CD14-positive monocyte (primary cell): ENCODE measurements at regions not wholly inside any gene's neighbourhood (a gene's known extent, or its start where the extent isn't known, plus 50 kb on each side); places are given as distances from the start of the nearest gene placed in this dataset.
A peak's percentile ranks its signal among the peaks of the same experiment; 100 is the strongest.

Experiments used
- DNase-seq, 3 donors: peaks; one replicate each; pipeline ENCODE4 v3.0.0-alpha.2; 2011 to 2022
- H2AFZ ChIP-seq: 2 replicates; pipeline ENCODE4 v1.6.0; 2012; ENCODE audit warnings: mild to moderate bottlenecking, low read depth, low read length, inconsistent platforms; ENCODE audit not compliant: insufficient read depth, poor library complexity, severe bottlenecking
- H3K27ac ChIP-seq, 2 donors: 1 replicate in 1 of 2; 2 replicates in 1 of 2; pipeline ENCODE4 v1.5.1; 2012 to 2013; ENCODE audit warnings: low read length in 2 of 2, control low read depth in 1 of 2, inconsistent platforms in 1 of 2, low read depth in 1 of 2, mild to moderate bottlenecking in 1 of 2
- H3K27me3 ChIP-seq, 2 donors: one replicate each; pipeline versions ENCODE4 v1.6.0 to v1.6.1; 2011 to 2013; ENCODE audit warnings: low read length in 2 of 2; ENCODE audit not compliant: control insufficient read depth in 2 of 2, insufficient read depth in 2 of 2
- H3K36me3 ChIP-seq, 2 donors: replicated peaks in 1 of 2; 1 replicate in 1 of 2; 2 replicates in 1 of 2; pipeline versions ENCODE4 v1.5.1 to v1.6.1; 2012 to 2013; ENCODE audit warnings: low read length in 2 of 2, control low read depth in 1 of 2, inconsistent platforms in 1 of 2, mild to moderate bottlenecking in 1 of 2; ENCODE audit not compliant: insufficient read depth in 2 of 2, control insufficient read depth in 1 of 2
- H3K4me1 ChIP-seq, 2 donors: 1 replicate in 1 of 2; 2 replicates in 1 of 2; pipeline versions ENCODE4 v1.5.1 to v1.6.1; 2012 to 2013; ENCODE audit warnings: low read length in 2 of 2, control low read depth in 1 of 2, inconsistent platforms in 1 of 2, mild to moderate bottlenecking in 1 of 2, moderate library complexity in 1 of 2; ENCODE audit not compliant: insufficient read depth in 2 of 2, control insufficient read depth in 1 of 2
- H3K4me2 ChIP-seq: replicated peaks from 2 replicates; pipeline ENCODE3; 2012; ENCODE audit warnings: low read length, moderate library complexity, mild to moderate bottlenecking; ENCODE audit not compliant: poor library complexity, severe bottlenecking; ENCODE audit errors: extremely low read depth
- H3K4me3 ChIP-seq, 3 experiments: fragments of 200-600 bp in 1 of 3; sonication (generic) in 1 of 3; replicated peaks in 1 of 3; 1 replicate in 2 of 3; 2 replicates in 1 of 3; pipeline ENCODE4 v1.5.1; 2011 to 2013; ENCODE audit warnings: low read length in 3 of 3, mild to moderate bottlenecking in 3 of 3, control low read depth in 2 of 3, low read depth in 2 of 3, inconsistent platforms in 1 of 3, moderate library complexity in 1 of 3
- H3K79me2 ChIP-seq: 2 replicates; pipeline ENCODE4 v1.6.0; 2012; ENCODE audit warnings: mild to moderate bottlenecking, control low read depth, inconsistent platforms, low read length, moderate library complexity; ENCODE audit not compliant: insufficient read depth
- H3K9ac ChIP-seq: 2 replicates; pipeline ENCODE4 v1.6.0; 2017; ENCODE audit warnings: low read length, mild to moderate bottlenecking; ENCODE audit not compliant: insufficient read depth, poor library complexity, severe bottlenecking
- H3K9me3 ChIP-seq, 2 donors: replicated peaks in 1 of 2; 1 replicate in 1 of 2; 2 replicates in 1 of 2; pipeline versions ENCODE4 v1.5.1 to v1.6.1; 2012 to 2013; ENCODE audit warnings: low read length in 2 of 2, control low read depth in 1 of 2; ENCODE audit not compliant: control insufficient read depth in 1 of 2, insufficient read depth in 1 of 2
- H4K20me1 ChIP-seq: 2 replicates; pipeline ENCODE4 v1.6.0; 2012; ENCODE audit warnings: mild to moderate bottlenecking, low read length, control low read depth, moderate library complexity; ENCODE audit not compliant: insufficient read depth
- H3K27ac Mint-ChIP-seq, 7 donors: one replicate each; pipeline ENCODE4 v1.8.0; 2020; ENCODE audit warnings: mild to moderate bottlenecking in 7 of 7, mixed read lengths in 7 of 7, moderate library complexity in 6 of 7, inconsistent platforms in 2 of 7
- H3K27me3 Mint-ChIP-seq, 3 donors: one replicate each; pipeline ENCODE4 v1.8.0; 2021 to 2022; ENCODE audit warnings: low read depth in 3 of 3, mild to moderate bottlenecking in 3 of 3, mixed read lengths in 3 of 3, moderate library complexity in 3 of 3, inconsistent platforms in 1 of 3
- H3K36me3 Mint-ChIP-seq, 2 donors: one replicate each; pipeline ENCODE4 v1.8.0; 2020; ENCODE audit warnings: mixed read lengths in 2 of 2, inconsistent platforms in 1 of 2, mild to moderate bottlenecking in 1 of 2
- H3K4me1 Mint-ChIP-seq: one replicate; pipeline ENCODE4 v1.8.0; 2020; ENCODE audit warnings: mild to moderate bottlenecking, mixed read lengths
- H3K4me3 Mint-ChIP-seq, 2 donors: one replicate each; pipeline ENCODE4 v1.8.0; 2020; ENCODE audit warnings: mild to moderate bottlenecking in 2 of 2, mixed read lengths in 2 of 2, moderate library complexity in 1 of 2
- H3K9me3 Mint-ChIP-seq, 7 donors: one replicate each; pipeline ENCODE4 v1.8.0; 2020 to 2022; ENCODE audit warnings: mixed read lengths in 7 of 7, mild to moderate bottlenecking in 6 of 7, moderate library complexity in 6 of 7, inconsistent platforms in 2 of 7
- CTCF ChIP-seq: fragments of 200-600 bp; IDR thresholded peaks from one replicate; pipeline ENCODE4 v1.8.0; 2022; ENCODE audit warnings: antibody characterized with exemption, mild to moderate bottlenecking
- WGBS: methylation state at CpG from one replicate; pipeline ENCODE4 v1.1.5; 2013; ENCODE audit warnings: missing lambda C conversion rate; ENCODE audit not compliant: insufficient coverage; 5-methylcytosine and 5-hydroxymethylcytosine counted together
- intact Hi-C, 2 donors: fragments of 100-400 bp; cut with micrococcal nuclease; formaldehyde crosslinking; loops; one replicate each; pipeline versions ENCODE4 v1.15.0 to v1.15.1; 2023

- Histone ChIP-seq H2AFZ (no peak overlapping the region), H3K4me1 (peaks cover 15% of the 10 kb centered on the region in 2 donors), H3K9me3 (no peaks in the 10 kb centered on the region), H3K9ac (no peak overlapping the region), H4K20me1 (no peaks in the 10 kb centered on the region), H3K4me3 (no peak overlapping the region), H3K36me3 (no peaks in the 10 kb centered on the region), H3K27me3 (no peaks in the 10 kb centered on the region), H3K27ac (no peak overlapping the region), H3K4me2 (no peak overlapping the region), H3K79me2 (no peaks in the 10 kb centered on the region)
- peaks cover 23% of the 10 kb centered on the region for H3K4me1 Mint-ChIP-seq
- peaks cover 0 to 5% (median 5%) of the 10 kb centered on the region in 3 donors for H3K27me3 Mint-ChIP-seq
- WGBS, result 100% methylated on average over 1 of the region's 5 CpGs
- no peak for TF ChIP-seq CTCF
- peaks cover 0 to 1% (median 0%) of the 10 kb centered on the region in 7 donors for H3K9me3 Mint-ChIP-seq
- intact Hi-C loops, result no loop called here
- H3K36me3 Mint-ChIP-seq, result peaks cover 0 to 3% of the 10 kb centered on the region in 2 donors
- peak overlapping the region in 1 of 7 donors; percentile 42 for H3K27ac Mint-ChIP-seq
- no peak overlapping the region for H3K4me3 Mint-ChIP-seq
- DNase-seq, result no peak
Observed at GRCh38 chr12:9329019-9329418, 120.8 kb upstream of the PZP start.

GRCh38 chr12:9328065-9328464 is 119.9 kb upstream of the PZP start:
- no peak overlapping the region for H3K4me3 Mint-ChIP-seq
- no peak overlapping the region for H3K4me3 ChIP-seq
- TF ChIP-seq CTCF, result no peak
- peaks cover 0 to 1% (median 0%) of the 10 kb centered on the region in 7 donors for H3K9me3 Mint-ChIP-seq
- no peaks in the 10 kb centered on the region for H3K79me2 ChIP-seq
- no peak overlapping the region for H3K4me2 ChIP-seq
- H3K36me3 ChIP-seq, result no peaks in the 10 kb centered on the region
- WGBS, result no CpG with 5 or more reads among the region's 2 CpGs
- H3K4me1 Mint-ChIP-seq, result peaks cover 16% of the 10 kb centered on the region
- no peak overlapping the region for H3K9ac ChIP-seq
- no peak overlapping the region for H2AFZ ChIP-seq
- H3K27ac Mint-ChIP-seq, result peak overlapping the region in 3 of 7 donors; percentile 2 to 53 (median 10)
- no peaks in the 10 kb centered on the region for H3K27me3 ChIP-seq
- H3K27me3 Mint-ChIP-seq, result peaks cover 0 to 5% (median 4%) of the 10 kb centered on the region in 3 donors
- H3K27ac ChIP-seq, result no peak overlapping the region
- no peaks in the 10 kb centered on the region for H3K9me3 ChIP-seq
- H3K36me3 Mint-ChIP-seq, result peaks cover 0 to 3% of the 10 kb centered on the region in 2 donors
- H3K4me1 ChIP-seq, result peaks cover 6% of the 10 kb centered on the region in 2 donors
- no peak for DNase-seq
- intact Hi-C loops, result no loop called here
- no peaks in the 10 kb centered on the region for H4K20me1 ChIP-seq
